SU-DHL-6 (cell line): ENCODE measurements at regions not wholly inside any gene's neighbourhood (a gene's known extent, or its start where the extent isn't known, plus 50 kb on each side); places are given as distances from the start of the nearest gene placed in this dataset.

Experiments
- H2AFZ ChIP-seq: fragments of 200-600 bp; sonication (generic); 2 replicates; pipeline ENCODE4 v1.6.1; 2014; ENCODE audit warnings: low read depth, mild to moderate bottlenecking, moderate library complexity, mixed read lengths, antibody characterized with exemption, low read length; ENCODE audit not compliant: severe bottlenecking
- H3F3A ChIP-seq: fragments of 200-600 bp; shearing (Covaris generic); 2 replicates; pipeline ENCODE4 v1.6.0; 2016; ENCODE audit warnings: antibody characterized with exemption, mild to moderate bottlenecking; ENCODE audit not compliant: insufficient read depth
- H3K27ac ChIP-seq: fragments of 200-600 bp; sonication (generic); 2 replicates; pipeline ENCODE4 v1.5.1; 2016; ENCODE audit warnings: low read depth, mild to moderate bottlenecking, low read length, moderate library complexity, mixed read lengths
- H3K27me3 ChIP-seq: fragments of 200-600 bp; sonication (generic), shearing (Covaris generic); 2 replicates; pipeline ENCODE4 v1.6.0; 2014; ENCODE audit warnings: mild to moderate bottlenecking, low read length
- H3K36me3 ChIP-seq: fragments of 200-600 bp; sonication (generic); 2 replicates; pipeline ENCODE4 v1.6.1; 2014; ENCODE audit warnings: mild to moderate bottlenecking, low read length, mixed read lengths
- H3K4me2 ChIP-seq: fragments of 300-600, 200-600 bp; shearing (Covaris generic), sonication (generic); 2 replicates; pipeline ENCODE4 v1.6.0; 2014; ENCODE audit warnings: low read length, low read depth, mild to moderate bottlenecking; ENCODE audit not compliant: poor library complexity, severe bottlenecking
- H3K4me3 ChIP-seq: fragments of 200-600 bp; sonication (generic); 2 replicates; pipeline ENCODE4 v1.5.1; 2014; ENCODE audit warnings: antibody characterized with exemption, low read length, mild to moderate bottlenecking, mixed read lengths; ENCODE audit not compliant: insufficient read depth, poor library complexity, severe bottlenecking
- H3K79me2 ChIP-seq: fragments of 200-600 bp; sonication (generic); 2 replicates; pipeline ENCODE4 v1.6.1; 2014; ENCODE audit warnings: mild to moderate bottlenecking, low read length, moderate library complexity; ENCODE audit not compliant: insufficient read depth
- H3K9ac ChIP-seq: fragments of 200-600 bp; sonication (generic); 2 replicates; pipeline ENCODE4 v1.7.0; 2014; ENCODE audit warnings: mild to moderate bottlenecking, low read length
- H3K9me2 ChIP-seq: fragments of 200-600 bp; sonication (generic); replicated peaks from 2 replicates; pipeline ENCODE4 v1.6.1; 2014; ENCODE audit warnings: low read length; ENCODE audit not compliant: insufficient read depth
- H3K9me3 ChIP-seq: fragments of 200-600 bp; sonication (generic); 2 replicates; pipeline ENCODE4 v1.6.1; 2014; ENCODE audit warnings: low read length, mixed read lengths; ENCODE audit not compliant: insufficient read depth
- H4K20me1 ChIP-seq: fragments of 200-600 bp; sonication (generic); 2 replicates; pipeline ENCODE4 v1.6.1; 2014; ENCODE audit warnings: low read depth, mild to moderate bottlenecking, antibody characterized with exemption, low read length, moderate library complexity, mixed read lengths
- CTCF ChIP-seq: fragments of 200-600 bp; sonication (generic); IDR thresholded peaks from one replicate; pipeline ENCODE4 v1.5.1; 2017; ENCODE audit warnings: antibody characterized with exemption, mild to moderate bottlenecking, low read length, moderate library complexity; ENCODE audit not compliant: insufficient read depth, poor library complexity, severe bottlenecking
- EZH2phosphoT487 ChIP-seq: fragments of 200-600 bp; sonication (generic), shearing (Covaris generic); conservative IDR thresholded peaks from 2 replicates; pipeline ENCODE4 v1.6.1; 2018; ENCODE audit warnings: mild to moderate bottlenecking, antibody characterized with exemption, low read length, moderate library complexity, mixed read lengths

- Histone ChIP-seq H3F3A (no peaks in the 10 kb centered on the region), H4K20me1 (no peaks in the 10 kb centered on the region), H3K79me2 (peaks cover 15% of the 10 kb centered on the region; the same call in 1 of the 2 replicates), H3K9ac (no peak overlapping the region), H3K27me3 (no peaks in the 10 kb centered on the region), H3K4me2 (no peak overlapping the region), H2AFZ (no peak overlapping the region), H3K27ac (no peak overlapping the region), H3K9me2 (no peaks in the 10 kb centered on the region), H3K4me3 (no peak overlapping the region), H3K9me3 (no peaks in the 10 kb centered on the region), H3K36me3 (no peaks in the 10 kb centered on the region)
- no peak for TF ChIP-seq CTCF
- TF ChIP-seq EZH2phosphoT487, result no peak
Measured at GRCh38 chr7:130938661-130939060, 204.7 kb upstream of the KLF14 start.

- H3K27me3 ChIP-seq, result no peaks in the 10 kb centered on the region
- H4K20me1 ChIP-seq, result no peaks in the 10 kb centered on the region
- H3K9me2 ChIP-seq, result no peaks in the 10 kb centered on the region
- peaks cover 17% of the 10 kb centered on the region; the same call in 1 of the 2 replicates for H3K79me2 ChIP-seq
- H3K36me3 ChIP-seq, result no peaks in the 10 kb centered on the region
- no peaks in the 10 kb centered on the region for H3F3A ChIP-seq
- H3K4me2 ChIP-seq, result no peak overlapping the region
- no peak overlapping the region for H3K27ac ChIP-seq
- TF ChIP-seq CTCF (no peak), EZH2phosphoT487 (no peak)
- H3K4me3 ChIP-seq, result no peak overlapping the region
- no peaks in the 10 kb centered on the region for H3K9me3 ChIP-seq
- H3K9ac ChIP-seq, result no peak overlapping the region
- no peak overlapping the region for H2AFZ ChIP-seq
Measured at GRCh38 chr7:130939321-130940095, 205.5 kb upstream of the KLF14 start.

GRCh38 chr7:130940326-130940725, 206.3 kb upstream of the KLF14 start:
- Histone ChIP-seq H3K79me2 (peaks cover 17% of the 10 kb centered on the region; the same call in 1 of the 2 replicates), H3K9me3 (no peaks in the 10 kb centered on the region), H3K9me2 (no peaks in the 10 kb centered on the region), H3K36me3 (no peaks in the 10 kb centered on the region), H3K27ac (no peak overlapping the region), H2AFZ (no peak overlapping the region), H4K20me1 (no peaks in the 10 kb centered on the region), H3K4me2 (no peak overlapping the region), H3K9ac (no peak overlapping the region), H3K4me3 (no peak overlapping the region), H3K27me3 (no peaks in the 10 kb centered on the region), H3F3A (no peaks in the 10 kb centered on the region)
- no peak for TF ChIP-seq CTCF
- no peak for TF ChIP-seq EZH2phosphoT487
